ENCODE measurements at regions not wholly inside any gene's neighbourhood (a gene's known extent, or its start where the extent isn't known, plus 50 kb on each side); places are given as distances from the start of the nearest gene placed in this dataset.

GRCh38 chr12:59929110-59929509, 333.3 kb downstream of the SLC16A7 start:
- ChIA-PET POLR2A (ENCODE audit: partially characterized antibody) (no interaction called here), CTCF (ENCODE audit: partially characterized antibody) (interaction anchor here (0.5 to 1.3 kb wide), 2 partner anchors 10 to 95 kb away, joined by 3 to 4 read pairs; no protein-coding TSS in a partner anchor)
- Histone ChIP-seq H3K18ac (ENCODE audit: extremely low read depth, low read length) (no peak overlapping the region), H2BK20ac (ENCODE audit: low read length) (no peak overlapping the region), H4K91ac (replicated peaks; ENCODE audit: insufficient read length, low read length) (no peak overlapping the region), H3K56ac (replicated peaks; ENCODE audit: insufficient read length, low read depth, low read length) (no peak overlapping the region), H2AK5ac (ENCODE audit: low read depth, low read length) (no peak overlapping the region), H2BK120ac (replicated peaks; ENCODE audit: low read depth, low read length) (no peak overlapping the region), H2BK15ac (ENCODE audit: low read length) (no peak overlapping the region), H3K23ac (ENCODE audit: insufficient read length) (no peak overlapping the region), H4K8ac (ENCODE audit: extremely low read depth, insufficient read depth, low read length) (no peak overlapping the region), H3K9ac (replicated peaks in 1 of 4; ENCODE audit: extremely low read depth in 1 of 4, low read depth in 3 of 4, low read length in 3 of 4) (no peak overlapping the region), H3K14ac (ENCODE audit: insufficient read length) (no peak overlapping the region), H3K4ac (replicated peaks; ENCODE audit: insufficient read length, low read depth, low read length) (no peak overlapping the region), H3K23me2 (ENCODE audit: low read depth, low read length) (no peaks in the 10 kb centered on the region), H4K5ac (ENCODE audit: insufficient read length, low read depth, low read length) (no peak overlapping the region), H3K4me1 (replicated peaks in 1 of 4; ENCODE audit: control insufficient read depth in 3 of 4, insufficient read depth in 4 of 4, low read length in 3 of 4) (no peaks in the 10 kb centered on the region), H3K4me2 (ENCODE audit: insufficient read depth in 1 of 2, low read depth in 2 of 2, low read length in 2 of 2) (no peak overlapping the region), H3K79me1 (ENCODE audit: low read depth, low read length) (no peaks in the 10 kb centered on the region), H3K9me3 (ENCODE audit: insufficient read depth in 2 of 2, low read depth in 1 of 2, low read length in 1 of 2) (no peaks in the 10 kb centered on the region), H2AFZ (ENCODE audit: low read length) (no peak overlapping the region), H4K20me1 (replicated peaks in 1 of 2; ENCODE audit: control insufficient read depth in 1 of 2, insufficient read depth in 2 of 2, low read length in 2 of 2) (no peaks in the 10 kb centered on the region), H3K27me3 (replicated peaks in 1 of 4; ENCODE audit: control insufficient read depth in 3 of 4, extremely low read depth in 1 of 4, insufficient read depth in 3 of 4, low read length in 3 of 4) (no peaks in the 10 kb centered on the region), H3K27ac (ENCODE audit: low read depth, low read length) (no peak overlapping the region), H3K36me3 (ENCODE audit: control insufficient read depth in 2 of 4, insufficient read depth in 4 of 4, low read length in 3 of 4) (no peaks in the 10 kb centered on the region), H3K4me3 (ENCODE audit: extremely low read depth in 1 of 4, insufficient read depth in 2 of 4, low read depth in 3 of 4, low read length in 4 of 4) (no peak overlapping the region), H2BK5ac (ENCODE audit: low read depth, low read length) (no peak overlapping the region), H2BK12ac (ENCODE audit: low read depth, low read length) (no peak overlapping the region), H3K79me2 (ENCODE audit: control insufficient read depth in 1 of 2, insufficient read depth in 2 of 2, low read length in 2 of 2) (no peaks in the 10 kb centered on the region)
- FAIRE-seq (no peak), DNase-seq (ENCODE audit: low read depth in 1 of 2, low spot score in 2 of 2) (no peak)
- 87% methylated on average over 2 of the region's 2 CpGs; no CpG with 5 or more reads in 1 of the 2 experiments for WGBS, 2 experiments (ENCODE audit: extremely low coverage in 1 of 2, insufficient coverage in 1 of 2, insufficient read length in 1 of 2, insufficient replicate concordance in 2 of 2, low coverage in 1 of 2, low lambda C conversion rate in 2 of 2, missing lambda C conversion rate in 1 of 2)
- TF ChIP-seq CHD7 (IDR thresholded peaks at IDR 0.05; ENCODE audit: insufficient replicate concordance, low read length) = no peak
